ENCODE measurements at regions not wholly inside any gene's neighbourhood (a gene's known extent, or its start where the extent isn't known, plus 50 kb on each side); places are given as distances from the start of the nearest gene placed in this dataset.

DNA sequence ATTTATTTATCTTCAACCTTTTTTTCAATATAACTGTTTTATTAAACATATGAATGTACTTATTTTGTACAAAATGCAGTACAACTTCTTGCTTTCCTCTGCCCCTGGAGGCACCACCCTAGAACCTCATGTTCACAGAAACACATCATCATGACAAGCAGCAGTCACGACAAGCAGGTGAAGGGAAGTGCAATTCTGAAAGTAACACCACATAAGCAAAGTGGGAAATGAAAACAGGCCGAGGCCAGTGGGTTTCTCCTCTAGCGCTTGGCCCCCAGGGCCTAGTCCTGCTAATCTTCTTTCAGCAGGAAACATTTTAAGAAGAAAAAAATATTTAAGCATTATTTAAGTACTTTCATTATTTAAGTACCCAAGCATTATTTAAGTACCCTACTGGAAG, 598.1 kb downstream of the SH2D4B start:
- TF ChIP-seq, protein P1, sequence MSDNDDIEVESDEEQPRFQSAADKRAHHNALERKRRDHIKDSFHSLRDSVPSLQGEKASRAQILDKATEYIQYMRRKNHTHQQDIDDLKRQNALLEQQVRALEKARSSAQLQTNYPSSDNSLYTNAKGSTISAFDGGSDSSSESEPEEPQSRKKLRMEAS (IDR thresholded peaks at IDR 0.05) = no peak
- TF ChIP-seq, protein P2, sequence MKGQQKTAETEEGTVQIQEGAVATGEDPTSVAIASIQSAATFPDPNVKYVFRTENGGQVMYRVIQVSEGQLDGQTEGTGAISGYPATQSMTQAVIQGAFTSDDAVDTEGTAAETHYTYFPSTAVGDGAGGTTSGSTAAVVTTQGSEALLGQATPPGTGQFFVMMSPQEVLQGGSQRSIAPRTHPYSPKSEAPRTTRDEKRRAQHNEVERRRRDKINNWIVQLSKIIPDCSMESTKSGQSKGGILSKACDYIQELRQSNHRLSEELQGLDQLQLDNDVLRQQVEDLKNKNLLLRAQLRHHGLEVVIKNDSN (IDR thresholded peaks at IDR 0.05) = no peak
- TF ChIP-seq EGR1 (IDR thresholded peaks at IDR 0.05) (no peak), TEAD4 (IDR thresholded peaks at IDR 0.05) (no peak), ZBTB7A (IDR thresholded peaks at IDR 0.05; ENCODE audit: low read depth) (no peak), YY1 (IDR thresholded peaks at IDR 0.05; ENCODE audit: low read depth) (no peak), FOXM1 (IDR thresholded peaks at IDR 0.05; ENCODE audit: borderline replicate concordance, low read depth) (no peak), EP300 (IDR thresholded peaks at IDR 0.05; ENCODE audit: borderline replicate concordance) (no peak), RAD21 (IDR thresholded peaks at IDR 0.05; ENCODE audit: low read depth) (no peak), NFIC (IDR thresholded peaks at IDR 0.05) (no peak), TAF1 (IDR thresholded peaks at IDR 0.05; ENCODE audit: low read depth) (no peak)

Data from Ishikawa (cell line).